Keratinocyte (primary cell): ENCODE measurements at regions not wholly inside any gene's neighbourhood (a gene's known extent, or its start where the extent isn't known, plus 50 kb on each side); places are given as distances from the start of the nearest gene placed in this dataset.

Experiments used
- CTCF ChIP-seq, 3 experiments: IDR thresholded peaks in 1 of 3; conservative IDR thresholded peaks in 1 of 3; optimal IDR thresholded peaks in 1 of 3; 2 replicates in 2 of 3; 3 replicates in 1 of 3; pipeline versions ENCODE3 to v1.5.1; 2011; ENCODE audit warnings: low read length in 3 of 3, mild to moderate bottlenecking in 3 of 3, moderate library complexity in 2 of 3, control low read depth in 1 of 3, inconsistent platforms in 1 of 3; ENCODE audit not compliant: insufficient read depth in 2 of 3; ENCODE audit errors: extremely low read depth in 1 of 3
- EZH2 ChIP-seq: IDR thresholded peaks from one replicate; pipeline ENCODE4 v1.6.1; 2012; ENCODE audit warnings: inconsistent platforms, mild to moderate bottlenecking, low read length, moderate library complexity

- TF ChIP-seq CTCF (optimal IDR thresholded peaks at IDR 0.05 in 1 of 3, IDR thresholded peaks at IDR 0.05 in 1 of 3, conservative IDR thresholded peaks at IDR 0.05 in 1 of 3; ENCODE audit: extremely low read depth in 1 of 3, insufficient read depth in 2 of 3, low read length in 3 of 3) = no peak
- TF ChIP-seq EZH2 = no peak
These were observed 728.3 kb downstream of the LRFN5 start for GRCh38 chr14:42334931-42335330.
